IMR-90 (cell line): ENCODE measurements at regions not wholly inside any gene's neighbourhood (a gene's known extent, or its start where the extent isn't known, plus 50 kb on each side); places are given as distances from the start of the nearest gene placed in this dataset.

Experiments used
- ATAC-seq: fragments of 200-7000 bp; cut with Tn5 transposase; 2 replicates; pipeline ENCODE4 v1.9.1; 2020; ENCODE audit warnings: low read depth, mild to moderate bottlenecking, moderate library complexity
- BruUV-seq: library from RNA; stranded (reverse); fragments of 400-500 nt; replicated peaks from 2 replicates; lab custom pipeline; 2021; lab: Mats Ljungman, UMichigan
- CTCF ChIA-PET: fragments of 300-600 bp; formaldehyde crosslinking; extraction: SDS; loops from one replicate; lab custom pipeline; 2021; ENCODE audit warnings: antibody characterized with exemption; lab: Yijun Ruan, JAX
- POLR2A ChIA-PET: fragments of 300-600 bp; sonication (Branson Sonifier 250); formaldehyde crosslinking; loops from one replicate; lab custom pipeline; 2022; ENCODE audit warnings: antibody characterized with exemption; ENCODE audit not compliant: unreplicated experiment; lab: Charles Lee
- DNase-seq: peaks from one replicate; pipeline ENCODE4 v3.0.0; 2013
- H2AFZ ChIP-seq: replicated peaks from 2 replicates; pipeline ENCODE3; 2013; ENCODE audit warnings: low read length, mild to moderate bottlenecking; ENCODE audit not compliant: poor library complexity
- H2AK5ac ChIP-seq: 2 replicates; pipeline ENCODE4 v1.6.1; 2013; ENCODE audit warnings: low read depth, low read length, inconsistent platforms
- H2AK9ac ChIP-seq: replicated peaks from 2 replicates; pipeline ENCODE3; 2013; ENCODE audit warnings: mild to moderate bottlenecking, low read depth, low read length, moderate library complexity; ENCODE audit not compliant: poor library complexity
- H2BK120ac ChIP-seq: 2 replicates; pipeline ENCODE4 v1.6.1; 2013; ENCODE audit warnings: low read depth, low read length, inconsistent platforms
- H2BK15ac ChIP-seq: 3 replicates; pipeline ENCODE4 v1.6.1; 2013; ENCODE audit warnings: low read depth, low read length, inconsistent platforms
- H2BK20ac ChIP-seq: 2 replicates; pipeline ENCODE4 v1.6.1; 2013; ENCODE audit warnings: low read depth, mild to moderate bottlenecking, inconsistent platforms, low read length, moderate library complexity
- H2BK5ac ChIP-seq: 2 replicates; pipeline ENCODE4 v1.6.1; 2013; ENCODE audit warnings: mild to moderate bottlenecking, low read depth, low read length, inconsistent platforms; ENCODE audit not compliant: poor library complexity, severe bottlenecking
- H3K14ac ChIP-seq: replicated peaks from 2 replicates; pipeline ENCODE4 v1.6.1; 2013; ENCODE audit warnings: low read depth, low read length, inconsistent platforms
- H3K18ac ChIP-seq: 2 replicates; pipeline ENCODE4 v1.6.1; 2013; ENCODE audit warnings: low read depth, low read length, control low read depth
- H3K23ac ChIP-seq: 2 replicates; pipeline ENCODE4 v1.6.1; 2013; ENCODE audit warnings: low read depth, low read length, inconsistent platforms
- H3K27ac ChIP-seq: 2 replicates; pipeline ENCODE4 v1.5.1; 2013; ENCODE audit warnings: mild to moderate bottlenecking, control low read depth, low read length; ENCODE audit not compliant: insufficient read depth
- H3K27me3 ChIP-seq: 2 replicates; pipeline ENCODE4 v1.6.1; 2013; ENCODE audit warnings: low read length; ENCODE audit not compliant: control insufficient read depth, insufficient read depth
- H3K36me3 ChIP-seq: 2 replicates; pipeline ENCODE4 v1.6.1; 2013; ENCODE audit warnings: low read length, mixed read lengths; ENCODE audit not compliant: control insufficient read depth, insufficient read depth
- H3K4ac ChIP-seq: 2 replicates; pipeline ENCODE4 v1.6.1; 2013; ENCODE audit warnings: low read depth, low read length, inconsistent platforms
- H3K4me1 ChIP-seq: 2 replicates; pipeline ENCODE4 v1.6.1; 2013; ENCODE audit warnings: low read length, mixed read lengths; ENCODE audit not compliant: control insufficient read depth, insufficient read depth
- H3K4me2 ChIP-seq: 2 replicates; pipeline ENCODE4 v1.6.1; 2013; ENCODE audit warnings: low read depth, mild to moderate bottlenecking, control low read depth, low read length, moderate library complexity
- H3K4me3 ChIP-seq: 2 replicates; pipeline ENCODE4 v1.5.1; 2013; ENCODE audit warnings: low read depth, mild to moderate bottlenecking, control low read depth, low read length, moderate library complexity; ENCODE audit not compliant: insufficient read depth
- H3K56ac ChIP-seq: 2 replicates; pipeline ENCODE4 v1.6.1; 2013; ENCODE audit warnings: low read length, inconsistent platforms; ENCODE audit not compliant: insufficient read depth; ENCODE audit errors: extremely low read depth
- H3K79me1 ChIP-seq, 2 experiments: 2 replicates each; pipeline ENCODE4 v1.6.1; 2013; ENCODE audit warnings: low read length in 2 of 2, inconsistent platforms in 1 of 2, low read depth in 1 of 2
- H3K9ac ChIP-seq: 2 replicates; pipeline ENCODE4 v1.6.1; 2013; ENCODE audit warnings: low read depth, low read length, control low read depth
- H3K9me1 ChIP-seq: 2 replicates; pipeline ENCODE4 v1.6.1; 2013; ENCODE audit warnings: low read length, inconsistent platforms; ENCODE audit not compliant: insufficient read depth
- H3K9me3 ChIP-seq: 2 replicates; pipeline ENCODE4 v1.6.1; 2013; ENCODE audit warnings: low read length; ENCODE audit not compliant: control insufficient read depth, insufficient read depth
- H4K20me1 ChIP-seq: 2 replicates; pipeline ENCODE4 v1.6.1; 2013; ENCODE audit warnings: low read length, inconsistent platforms; ENCODE audit not compliant: insufficient read depth
- H4K5ac ChIP-seq: 2 replicates; pipeline ENCODE4 v1.6.1; 2013; ENCODE audit warnings: mild to moderate bottlenecking, low read depth, low read length, control low read depth
- H4K8ac ChIP-seq, 2 experiments: 2 replicates each; pipeline ENCODE4 v1.6.1; 2013; ENCODE audit warnings: low read depth in 2 of 2, low read length in 2 of 2, control low read depth in 1 of 2, inconsistent platforms in 1 of 2
- H4K91ac ChIP-seq: 2 replicates; pipeline ENCODE4 v1.6.1; 2013; ENCODE audit warnings: low read depth, low read length, inconsistent platforms; ENCODE audit not compliant: insufficient read depth
- CEBPB ChIP-seq: IDR thresholded peaks from 2 replicates; pipeline ENCODE4 v1.6.1; 2012; ENCODE audit warnings: low read depth, low read length, improper control_type of control experiment
- CHD1 ChIP-seq: IDR thresholded peaks from 2 replicates; pipeline ENCODE4 v1.6.1; 2012; ENCODE audit warnings: low read depth, low read length, improper control_type of control experiment
- FOS ChIP-seq: fragments of 150-350 bp; IDR thresholded peaks from 2 replicates; pipeline ENCODE4 v1.6.1; 2016; ENCODE audit warnings: low read depth, low read length
- MAFK ChIP-seq: IDR thresholded peaks from 2 replicates; pipeline ENCODE4 v1.6.1; 2012; ENCODE audit warnings: low read depth, low read length, improper control_type of control experiment
- MAZ ChIP-seq: IDR thresholded peaks from 2 replicates; pipeline ENCODE4 v1.6.1; 2012; ENCODE audit warnings: low read depth, mild to moderate bottlenecking, low read length, improper control_type of control experiment, moderate library complexity, borderline replicate concordance
- MXI1 ChIP-seq: IDR thresholded peaks from 2 replicates; pipeline ENCODE4 v1.6.1; 2012; ENCODE audit warnings: low read depth, mild to moderate bottlenecking, low read length, moderate library complexity, borderline replicate concordance
- POLR2A ChIP-seq: IDR thresholded peaks from 2 replicates; pipeline ENCODE4 v1.6.1; 2012; ENCODE audit warnings: mild to moderate bottlenecking, low read depth, low read length
- RAD21 ChIP-seq: IDR thresholded peaks from 2 replicates; pipeline ENCODE4 v1.6.1; 2012; ENCODE audit warnings: low read length, improper control_type of control experiment
- RCOR1 ChIP-seq: IDR thresholded peaks from 2 replicates; pipeline ENCODE4 v1.6.1; 2012; ENCODE audit warnings: mild to moderate bottlenecking, low read length, improper control_type of control experiment; ENCODE audit not compliant: insufficient replicate concordance
- RFX5 ChIP-seq: IDR thresholded peaks from 2 replicates; pipeline ENCODE4 v1.8.0; 2012; ENCODE audit warnings: low read depth, mild to moderate bottlenecking, low read length, moderate library complexity
- WGBS, 2 experiments: methylation state at CpG; one replicate each; pipeline versions ENCODE4 v1.1.5 to v1.1.7; 2013; ENCODE audit warnings: missing lambda C conversion rate in 2 of 2; ENCODE audit not compliant: insufficient read length in 1 of 2; ENCODE audit errors: extremely low coverage in 2 of 2; 5-methylcytosine and 5-hydroxymethylcytosine counted together
- dilution Hi-C: fragments of 300-500 bp; cut with HindIII; formaldehyde crosslinking; loops from one replicate; pipeline ENCODE4 v1.14.3; 2018; ENCODE audit warnings: low sequenced_read_pairs; ENCODE audit not compliant: unreplicated experiment
- in situ Hi-C: fragments of 300-500 bp; cut with MboI; formaldehyde crosslinking; loops from 3 replicates; pipeline ENCODE4 v1.14.3; 2019; ENCODE audit warnings: low sequenced_read_pairs, inconsistent platforms, mixed read lengths
- intact Hi-C: fragments of 100-400 bp; cut with micrococcal nuclease; formaldehyde crosslinking; loops from 2 replicates; pipeline ENCODE4 v1.10.0; 2022
- TF ChIP-seq, protein P1 (sequence below): conservative IDR thresholded peaks from 2 replicates; pipeline ENCODE4 v1.5.1; 2012; ENCODE audit warnings: mild to moderate bottlenecking, low read depth, low read length, improper control_type of control experiment
- TF ChIP-seq, protein P2 (sequence below): fragments of 150-350 bp; IDR thresholded peaks from 2 replicates; pipeline ENCODE4 v1.6.1; 2017; ENCODE audit warnings: mild to moderate bottlenecking, antibody characterized with exemption, low read length, low read depth
- TF ChIP-seq, protein P3 (sequence below): fragments of 150-350 bp; IDR thresholded peaks from 2 replicates; pipeline ENCODE4 v1.6.1; 2016; ENCODE audit warnings: low read depth, mild to moderate bottlenecking, low read length, moderate library complexity, borderline replicate concordance

DNA sequence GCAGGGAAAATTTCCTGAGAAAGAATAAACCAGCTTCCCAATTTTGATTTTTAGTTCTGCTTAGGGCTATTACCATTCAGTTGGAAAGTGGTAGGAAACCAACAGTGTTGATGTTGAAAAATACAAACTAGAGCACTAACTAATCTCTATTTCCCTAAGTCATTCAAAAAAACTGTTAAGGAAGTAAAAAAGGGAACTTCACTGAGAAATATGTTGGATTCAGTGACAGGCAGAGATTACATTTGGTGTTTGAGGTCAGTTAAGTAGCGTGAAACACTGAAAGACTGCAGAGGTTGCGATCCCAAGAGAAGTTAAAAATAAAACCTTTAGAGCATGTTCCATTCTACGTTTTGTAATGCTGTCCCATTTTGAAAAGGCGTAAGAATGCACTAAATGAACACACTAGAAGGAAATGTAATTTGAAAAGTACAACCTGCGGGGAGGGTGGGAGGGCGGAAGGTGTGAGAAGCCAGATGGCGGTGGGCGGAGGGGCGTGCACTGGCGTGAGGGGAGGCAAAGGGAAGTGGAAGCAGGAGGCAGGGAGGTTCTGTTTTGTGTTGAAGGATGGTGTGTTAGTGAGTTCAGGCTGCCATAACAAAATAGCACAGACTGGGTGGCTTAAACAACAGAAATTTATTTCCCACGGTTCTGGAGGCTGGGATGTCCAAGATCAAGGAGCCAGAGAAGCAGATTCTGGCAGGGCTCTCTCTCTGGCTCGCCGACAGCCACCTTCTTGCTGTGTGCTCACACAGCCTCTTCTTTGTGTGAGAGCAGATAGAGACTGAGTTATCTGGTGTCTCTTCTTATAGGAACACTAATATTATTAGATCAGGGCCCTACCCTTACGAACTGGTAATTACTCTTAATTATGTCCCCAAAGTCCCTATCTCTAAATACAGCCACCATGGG lies 94.3 kb upstream of the KCTD1 start (continued):
- no peak for TF ChIP-seq MAZ

DNA sequence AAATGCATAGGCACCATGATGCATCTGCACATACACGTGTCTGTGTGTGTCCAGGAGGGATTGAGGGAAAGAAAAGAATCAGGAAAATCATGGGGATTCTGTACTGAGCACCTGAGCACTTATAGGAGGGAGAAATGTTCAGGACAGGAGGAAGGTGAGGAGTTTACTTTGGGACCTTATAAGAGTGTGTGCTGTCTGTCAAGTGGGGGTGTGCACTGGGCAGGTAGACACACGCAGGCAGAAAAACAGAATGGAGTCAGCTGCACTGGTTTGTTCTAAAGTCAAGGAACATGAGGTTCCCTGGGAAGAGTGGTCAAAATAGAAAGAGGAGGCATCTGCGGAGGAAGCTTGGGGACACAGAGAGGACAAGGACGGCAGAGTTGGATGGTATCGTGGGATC lies 92.2 kb upstream of the KCTD1 start:
- no peaks in the 10 kb centered on the region for H3K9me1 ChIP-seq
- H3K4ac ChIP-seq, result no peak overlapping the region
- WGBS, 2 experiments, result 25% methylated on average over 1 of the region's 5 CpGs; no CpG with 5 or more reads in 1 of the 2 experiments
- no TSS peak for BruUV-seq
- H4K8ac ChIP-seq, result no peak overlapping the region
- ATAC-seq, result no peak
- H3K14ac ChIP-seq, result no peak overlapping the region
- H2BK120ac ChIP-seq, result no peak overlapping the region
- no peak overlapping the region for H2BK20ac ChIP-seq
- H4K20me1 ChIP-seq, result no peaks in the 10 kb centered on the region
- no peak overlapping the region for H3K4me2 ChIP-seq
- dilution Hi-C loops (no loop called here), intact Hi-C loops (no loop called here), in situ Hi-C loops (no loop called here)
- H3K23ac ChIP-seq, result no peak overlapping the region
- H2AK9ac ChIP-seq, result no peak overlapping the region
- no peak overlapping the region for H3K27ac ChIP-seq
- no peaks in the 10 kb centered on the region for H3K9me3 ChIP-seq
- H4K5ac ChIP-seq, result no peak overlapping the region
- no peak overlapping the region for H4K91ac ChIP-seq
- ChIA-PET POLR2A (no interaction called here), CTCF (no interaction called here)
- H3K36me3 ChIP-seq, result no peaks in the 10 kb centered on the region
- no peak overlapping the region for H3K9ac ChIP-seq
- no peak overlapping the region for H3K4me3 ChIP-seq
- no peaks in the 10 kb centered on the region for H3K4me1 ChIP-seq
- no peak overlapping the region for H2BK15ac ChIP-seq
- no peak overlapping the region for H2BK5ac ChIP-seq
- peaks cover 5% of the 10 kb centered on the region; the same call in 1 of the 2 replicates for H3K27me3 ChIP-seq
- H2AFZ ChIP-seq, result no peak overlapping the region
- H3K18ac ChIP-seq, result no peak overlapping the region
- no peak overlapping the region for H3K56ac ChIP-seq
- H3K79me1 ChIP-seq, result no peaks in the 10 kb centered on the region
- DNase-seq, result no peak
- no peak overlapping the region for H2AK5ac ChIP-seq
- TF ChIP-seq RFX5, result no peak
- TF ChIP-seq FOS, result no peak
- no peak for TF ChIP-seq CEBPB
- no peak for TF ChIP-seq CHD1
- TF ChIP-seq POLR2A, result no peak
- TF ChIP-seq MXI1, result no peak
- no peak for TF ChIP-seq RCOR1
- TF ChIP-seq, protein P1, sequence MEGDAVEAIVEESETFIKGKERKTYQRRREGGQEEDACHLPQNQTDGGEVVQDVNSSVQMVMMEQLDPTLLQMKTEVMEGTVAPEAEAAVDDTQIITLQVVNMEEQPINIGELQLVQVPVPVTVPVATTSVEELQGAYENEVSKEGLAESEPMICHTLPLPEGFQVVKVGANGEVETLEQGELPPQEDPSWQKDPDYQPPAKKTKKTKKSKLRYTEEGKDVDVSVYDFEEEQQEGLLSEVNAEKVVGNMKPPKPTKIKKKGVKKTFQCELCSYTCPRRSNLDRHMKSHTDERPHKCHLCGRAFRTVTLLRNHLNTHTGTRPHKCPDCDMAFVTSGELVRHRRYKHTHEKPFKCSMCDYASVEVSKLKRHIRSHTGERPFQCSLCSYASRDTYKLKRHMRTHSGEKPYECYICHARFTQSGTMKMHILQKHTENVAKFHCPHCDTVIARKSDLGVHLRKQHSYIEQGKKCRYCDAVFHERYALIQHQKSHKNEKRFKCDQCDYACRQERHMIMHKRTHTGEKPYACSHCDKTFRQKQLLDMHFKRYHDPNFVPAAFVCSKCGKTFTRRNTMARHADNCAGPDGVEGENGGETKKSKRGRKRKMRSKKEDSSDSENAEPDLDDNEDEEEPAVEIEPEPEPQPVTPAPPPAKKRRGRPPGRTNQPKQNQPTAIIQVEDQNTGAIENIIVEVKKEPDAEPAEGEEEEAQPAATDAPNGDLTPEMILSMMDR, result no peak
- TF ChIP-seq, protein P2, sequence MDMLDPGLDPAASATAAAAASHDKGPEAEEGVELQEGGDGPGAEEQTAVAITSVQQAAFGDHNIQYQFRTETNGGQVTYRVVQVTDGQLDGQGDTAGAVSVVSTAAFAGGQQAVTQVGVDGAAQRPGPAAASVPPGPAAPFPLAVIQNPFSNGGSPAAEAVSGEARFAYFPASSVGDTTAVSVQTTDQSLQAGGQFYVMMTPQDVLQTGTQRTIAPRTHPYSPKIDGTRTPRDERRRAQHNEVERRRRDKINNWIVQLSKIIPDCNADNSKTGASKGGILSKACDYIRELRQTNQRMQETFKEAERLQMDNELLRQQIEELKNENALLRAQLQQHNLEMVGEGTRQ, result no peak
- TF ChIP-seq MAZ, result no peak
- TF ChIP-seq, protein P3, sequence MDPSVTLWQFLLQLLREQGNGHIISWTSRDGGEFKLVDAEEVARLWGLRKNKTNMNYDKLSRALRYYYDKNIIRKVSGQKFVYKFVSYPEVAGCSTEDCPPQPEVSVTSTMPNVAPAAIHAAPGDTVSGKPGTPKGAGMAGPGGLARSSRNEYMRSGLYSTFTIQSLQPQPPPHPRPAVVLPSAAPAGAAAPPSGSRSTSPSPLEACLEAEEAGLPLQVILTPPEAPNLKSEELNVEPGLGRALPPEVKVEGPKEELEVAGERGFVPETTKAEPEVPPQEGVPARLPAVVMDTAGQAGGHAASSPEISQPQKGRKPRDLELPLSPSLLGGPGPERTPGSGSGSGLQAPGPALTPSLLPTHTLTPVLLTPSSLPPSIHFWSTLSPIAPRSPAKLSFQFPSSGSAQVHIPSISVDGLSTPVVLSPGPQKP, result no peak
- TF ChIP-seq MAFK, result no peak
- TF ChIP-seq RAD21, result no peak
